Muscle of back (tissue), 3 donors: ENCODE measurements at regions not wholly inside any gene's neighbourhood (a gene's known extent, or its start where the extent isn't known, plus 50 kb on each side); places are given as distances from the start of the nearest gene placed in this dataset.

ENCODE experiments used
- DNase-seq, 3 donors: peaks; one replicate each; pipeline versions ENCODE4 v3.0.0 to v3.0.0-alpha.2; 2013

DNA sequence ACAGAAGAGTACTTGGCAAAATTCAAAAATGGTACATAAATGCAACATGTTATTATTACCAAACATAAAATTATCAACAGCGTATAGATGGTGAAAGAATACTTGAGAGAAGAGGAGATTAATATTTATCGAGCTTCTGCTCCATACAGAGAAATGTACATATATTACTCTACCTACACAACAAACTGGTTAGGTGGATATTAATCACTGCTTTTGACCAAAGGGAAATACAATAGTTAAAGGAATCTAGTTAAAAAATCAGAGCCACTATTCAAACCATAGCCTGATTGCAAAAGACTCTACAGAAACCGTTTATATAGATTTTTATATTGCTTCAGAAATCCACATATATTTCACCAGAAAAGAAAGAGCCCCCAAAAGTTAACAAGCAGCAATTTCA is 379.3 kb upstream of the PRMT6 start:
- DNase-seq, result no peak

DNA sequence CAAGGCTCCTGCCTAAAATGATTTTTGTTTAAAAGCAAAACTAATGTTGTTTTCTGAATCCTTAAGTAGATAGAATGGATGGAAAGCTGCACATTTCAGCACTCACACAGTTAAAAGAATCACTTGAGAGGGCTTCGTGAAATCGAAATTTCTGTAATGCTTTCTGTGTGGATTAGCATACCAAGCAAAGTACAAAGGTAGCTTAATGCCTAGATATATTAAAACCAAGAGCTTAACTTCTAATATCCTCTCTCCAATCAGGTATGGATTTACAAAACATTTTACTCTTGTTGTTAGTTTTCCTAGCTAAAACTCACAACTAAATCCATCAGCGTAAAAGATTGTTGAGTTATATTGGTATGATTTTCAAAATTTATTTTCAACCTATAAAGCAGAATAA is 378.8 kb upstream of the PRMT6 start:
- no peak for DNase-seq

GRCh38 chr1:106678279-106679050 is 378.0 kb upstream of the PRMT6 start:
- DNase-seq, result peak in 1 of 3 donors; percentile 49

DNA sequence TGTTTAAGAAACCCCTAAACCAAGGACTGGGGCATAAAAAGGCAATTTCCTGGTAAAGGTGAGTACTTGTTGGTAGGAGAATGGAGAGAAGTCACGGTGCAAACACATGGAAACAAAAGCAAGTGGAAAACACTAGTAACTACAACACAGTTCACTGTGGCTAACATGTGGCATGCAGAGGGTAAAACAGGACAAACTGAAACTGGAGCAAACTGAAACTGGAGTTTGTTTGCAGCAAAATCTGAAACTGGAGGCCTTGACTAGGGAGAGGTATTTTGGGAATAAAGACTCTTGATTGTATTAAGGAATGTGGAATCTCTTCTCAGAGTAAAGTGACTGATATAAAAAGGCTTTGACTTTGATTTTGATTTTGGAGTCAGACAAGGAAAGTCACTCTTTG is 376.3 kb upstream of the PRMT6 start:
- no peak for DNase-seq

DNA sequence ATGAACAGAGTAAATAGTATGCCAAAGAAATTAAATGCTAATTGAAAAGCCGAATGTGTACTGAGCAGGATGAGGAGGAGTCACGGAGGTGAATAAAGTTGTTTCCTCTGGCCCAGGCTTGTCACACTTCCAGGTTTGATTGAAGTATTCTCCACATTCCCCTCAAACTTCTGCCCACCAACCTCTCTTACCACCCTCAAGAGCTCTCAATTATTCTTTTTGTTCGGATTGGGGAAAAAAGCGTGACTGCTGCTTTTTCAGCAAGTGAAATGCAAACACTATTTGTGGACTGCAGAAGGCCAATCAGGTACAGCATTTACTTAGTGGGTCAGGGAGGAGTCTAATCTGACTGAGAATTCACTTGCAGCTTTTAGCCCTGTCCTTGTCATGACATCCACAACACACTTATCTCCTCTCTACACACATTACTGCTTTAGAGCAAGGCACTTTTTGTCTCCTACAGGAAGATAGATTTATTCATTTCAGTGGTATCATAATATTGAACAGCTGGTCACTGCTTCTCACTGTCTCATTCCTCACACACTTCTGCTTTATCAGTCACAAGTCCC is 375.6 kb upstream of the PRMT6 start:
- no peak for DNase-seq

DNA sequence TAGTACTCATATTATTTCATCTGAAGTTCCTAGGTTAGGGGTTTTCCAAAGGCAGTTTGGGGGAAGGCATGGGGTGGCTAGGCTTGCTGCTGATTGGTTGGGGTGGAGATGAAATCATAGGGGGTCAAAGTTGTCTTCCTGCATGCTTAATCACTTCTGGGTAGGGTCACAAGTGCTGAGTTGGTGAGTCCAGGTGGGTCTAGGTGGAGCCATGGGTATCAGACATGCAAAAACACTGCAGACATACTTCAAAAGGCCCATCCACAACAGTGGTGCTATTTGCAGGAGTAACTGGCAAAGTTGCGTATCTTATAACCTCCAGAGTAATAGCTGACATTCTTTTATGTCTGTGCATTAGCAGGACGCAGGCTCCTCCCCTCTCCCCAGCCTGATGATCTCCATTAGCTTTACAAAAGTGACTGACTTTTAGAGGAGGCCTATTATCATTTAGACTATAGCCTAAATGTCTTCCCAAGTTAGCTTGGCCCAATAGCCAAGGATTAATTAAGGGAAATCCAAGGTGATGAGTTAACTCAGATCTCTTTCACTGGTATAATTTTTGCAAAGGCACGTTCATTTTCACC is 374.4 kb upstream of the PRMT6 start:
- no peak for DNase-seq

- DNase-seq, result no peak
Observed at GRCh38 chr1:106688446-106688845, 368.0 kb upstream of the PRMT6 start.

DNA sequence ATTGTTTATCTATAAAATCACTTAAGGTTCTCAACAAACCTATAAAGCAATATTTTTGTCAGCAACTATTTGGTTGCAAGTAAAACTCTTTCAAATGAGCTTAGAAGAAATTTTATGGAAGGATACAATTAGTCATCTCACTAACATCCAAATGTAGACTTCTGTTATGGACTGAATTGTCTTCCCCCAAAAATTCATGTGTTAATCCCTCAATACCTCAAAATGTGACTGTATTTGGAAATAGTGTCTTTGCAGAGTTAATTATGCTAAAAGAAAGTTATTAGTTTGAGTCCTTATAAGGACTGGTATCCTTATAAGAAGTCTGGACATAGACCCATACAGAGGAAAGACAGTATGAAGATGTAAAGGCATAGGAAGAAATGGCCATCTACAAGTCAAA is 357.8 kb upstream of the PRMT6 start:
- no peak for DNase-seq

GRCh38 chr1:106699433-106699832 is 357.0 kb upstream of the PRMT6 start:
- peak in 2 of 3 donors; percentile 21 to 25 for DNase-seq

DNA sequence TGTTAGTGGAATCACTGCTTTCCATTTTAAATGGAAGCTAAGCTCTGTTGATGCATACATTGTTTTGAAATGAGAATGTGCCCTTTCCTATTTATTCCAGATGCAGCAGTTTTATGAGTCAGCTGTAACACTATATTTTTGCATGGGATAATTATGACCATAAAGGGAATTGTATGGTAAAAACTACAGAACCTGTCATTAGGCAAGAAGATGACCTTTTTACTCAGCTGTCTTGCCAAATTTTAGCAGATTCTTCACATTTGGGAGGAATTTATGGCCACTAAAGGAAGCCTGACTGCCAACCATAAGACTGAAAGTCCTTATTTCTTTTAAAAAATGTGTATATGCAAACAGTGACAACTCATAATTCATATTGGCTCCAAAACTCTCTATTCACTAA is 356.3 kb upstream of the PRMT6 start:
- peak; percentile 52 to 85 (median 82) for DNase-seq

DNA sequence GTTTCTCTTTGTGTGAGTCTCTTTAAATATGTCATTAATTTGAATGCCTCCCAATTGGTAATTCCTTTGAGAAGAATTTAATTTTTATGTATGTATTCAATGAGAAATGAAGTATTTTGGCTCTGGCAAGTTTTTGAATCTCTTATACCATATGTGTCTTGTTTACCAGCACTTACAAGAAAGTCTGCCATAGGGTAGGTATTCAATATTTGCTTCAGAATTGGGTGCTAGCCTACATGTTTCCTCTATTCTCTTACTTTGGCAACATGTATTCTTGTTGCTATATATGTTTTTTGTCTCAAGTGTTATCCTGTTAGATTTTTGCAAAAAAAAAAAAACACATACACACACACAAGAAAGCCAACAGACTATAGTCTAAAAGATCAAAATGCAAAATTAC is 350.5 kb upstream of the PRMT6 start:
- DNase-seq, result no peak

GRCh38 chr1:106717591-106717990 is 338.9 kb upstream of the PRMT6 start:
- peak in 1 of 3 donors; percentile 36 for DNase-seq

GRCh38 chr1:106721790-106722189 is 334.7 kb upstream of the PRMT6 start:
- peak in 1 of 3 donors; percentile 20 for DNase-seq

DNA sequence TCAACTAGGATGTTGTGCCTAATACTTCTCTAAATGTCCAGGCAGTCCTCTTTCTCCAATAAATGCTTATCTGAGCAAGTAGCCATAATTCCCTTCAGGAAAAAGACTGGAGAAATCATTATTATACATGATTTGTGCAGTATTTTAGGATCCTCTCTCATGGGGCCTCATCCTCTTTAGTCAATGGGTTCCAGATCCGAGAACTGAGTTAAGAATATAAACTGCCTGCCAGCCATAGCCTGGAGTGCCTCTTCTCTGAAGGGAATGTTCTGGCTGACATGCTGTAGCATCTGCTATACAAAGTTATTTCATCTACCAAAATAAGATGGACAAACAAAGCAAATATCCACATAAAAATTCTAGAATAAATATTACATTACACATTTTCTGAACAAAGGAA is 334.0 kb upstream of the PRMT6 start:
- peak in 1 of 3 donors; percentile 61 for DNase-seq

- DNase-seq, result no peak
Observed at GRCh38 chr1:106727171-106727570, 329.3 kb upstream of the PRMT6 start.

- peak in 1 of 3 donors; percentile 6 for DNase-seq
Observed at GRCh38 chr1:106746448-106747085, 309.9 kb upstream of the PRMT6 start.

DNA sequence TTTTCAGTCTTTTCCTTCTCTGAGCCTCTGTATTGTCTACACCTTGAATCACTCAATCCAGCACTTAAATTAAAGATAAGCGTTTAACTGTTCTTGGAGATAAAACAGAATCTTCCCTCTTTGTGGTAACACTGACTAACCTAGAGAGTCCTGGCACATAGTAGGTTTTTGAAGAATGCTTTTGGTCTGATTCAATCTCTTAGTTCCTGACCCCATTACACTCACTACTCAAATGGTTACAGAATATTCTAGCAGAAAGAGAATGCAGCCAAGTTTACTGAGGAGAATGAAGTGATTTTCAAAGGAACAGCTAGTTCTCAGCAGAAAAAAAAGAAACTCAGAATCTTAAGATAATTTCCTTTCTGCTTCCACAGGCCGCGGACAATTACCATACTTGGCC is 309.2 kb upstream of the PRMT6 start:
- DNase-seq, result peak in 1 of 3 donors; percentile 7

DNA sequence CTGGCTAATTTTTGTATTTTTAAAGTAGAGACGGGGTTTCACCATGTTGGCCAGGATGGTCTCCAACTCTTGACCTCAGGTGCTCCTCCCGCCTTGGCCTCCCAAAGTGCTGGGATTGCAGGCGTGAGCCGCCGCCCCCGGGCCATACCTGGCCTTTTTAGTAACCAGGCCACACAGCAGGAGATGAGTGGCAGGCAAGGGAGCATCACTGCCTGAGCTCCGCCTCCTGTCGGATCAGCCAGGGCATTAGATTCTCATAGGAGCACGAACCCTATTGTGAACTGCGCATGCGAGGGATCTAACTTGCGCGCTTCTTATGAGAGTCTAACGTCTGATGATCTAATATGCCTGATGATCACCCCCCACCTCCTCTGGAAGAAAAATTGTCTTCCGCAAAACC is 308.7 kb upstream of the PRMT6 start:
- DNase-seq, result peak in 1 of 3 donors; percentile 8

GRCh38 chr1:106748606-106749005 is 307.9 kb upstream of the PRMT6 start:
- no peak for DNase-seq

DNA sequence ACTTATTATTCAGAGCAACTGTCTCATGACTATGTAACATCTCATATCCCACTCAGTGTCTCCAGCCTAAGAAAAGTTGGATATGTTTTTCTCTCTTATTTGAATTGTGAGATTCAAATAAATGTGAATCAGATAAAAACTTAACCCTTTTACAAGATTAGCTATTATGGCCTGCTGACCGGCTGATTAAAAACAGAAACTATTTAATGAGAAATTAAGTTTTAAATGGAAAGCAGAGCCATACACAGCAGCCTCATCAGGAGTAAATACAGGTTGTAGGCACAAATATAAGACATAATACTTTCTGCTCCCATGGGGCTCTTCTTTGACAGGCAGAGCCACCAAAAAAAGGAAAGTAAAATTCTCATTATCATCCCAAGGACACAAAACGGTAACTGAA is 307.0 kb upstream of the PRMT6 start:
- no peak for DNase-seq

- DNase-seq, result no peak
Observed at GRCh38 chr1:106749906-106750305, 306.6 kb upstream of the PRMT6 start.

GRCh38 chr1:106751002-106751401 is 305.5 kb upstream of the PRMT6 start:
- DNase-seq, result no peak

- DNase-seq, result no peak
Observed at GRCh38 chr1:106753066-106753465, 303.4 kb upstream of the PRMT6 start.
